Forelimb muscle (tissue), 1 donor: ENCODE measurements at regions not wholly inside any gene's neighbourhood (a gene's known extent, or its start where the extent isn't known, plus 50 kb on each side); places are given as distances from the start of the nearest gene placed in this dataset.
A peak's percentile ranks its signal among the peaks of the same experiment; 100 is the strongest.

ENCODE experiments used
- DNase-seq: peaks from one replicate; pipeline ENCODE4 v3.0.0-alpha.2; 2013; ENCODE audit warnings: low read depth

DNA sequence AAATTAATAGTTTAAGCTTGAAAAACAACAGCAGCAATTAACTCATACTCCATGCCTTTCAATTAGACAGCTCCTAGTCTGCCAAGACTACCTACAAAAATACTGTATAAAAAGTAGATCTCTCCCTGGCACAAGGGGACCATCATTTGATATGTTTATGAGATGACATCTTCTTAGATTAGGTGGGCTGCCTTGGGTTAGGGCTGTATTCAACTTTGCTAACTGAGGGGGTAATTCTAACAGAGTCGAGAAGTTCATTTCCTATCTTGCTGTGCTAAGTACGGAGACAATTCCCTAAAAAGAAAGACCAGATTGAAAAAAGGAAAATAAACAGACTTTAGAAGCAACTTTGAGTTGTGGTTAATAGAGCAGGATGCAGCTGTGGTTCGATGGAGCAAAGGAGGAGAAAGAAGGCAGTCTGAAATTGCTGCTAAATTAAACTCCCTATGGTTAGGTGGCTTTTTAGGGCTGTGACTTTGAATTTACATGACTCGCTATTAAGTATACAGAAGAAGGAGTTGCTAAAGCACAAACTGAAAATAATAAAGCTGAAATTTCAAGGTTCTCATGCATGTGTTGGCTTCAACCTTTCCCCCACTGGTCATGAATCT, 75.4 kb downstream of the CDC7 start:
- no peak for DNase-seq

DNA sequence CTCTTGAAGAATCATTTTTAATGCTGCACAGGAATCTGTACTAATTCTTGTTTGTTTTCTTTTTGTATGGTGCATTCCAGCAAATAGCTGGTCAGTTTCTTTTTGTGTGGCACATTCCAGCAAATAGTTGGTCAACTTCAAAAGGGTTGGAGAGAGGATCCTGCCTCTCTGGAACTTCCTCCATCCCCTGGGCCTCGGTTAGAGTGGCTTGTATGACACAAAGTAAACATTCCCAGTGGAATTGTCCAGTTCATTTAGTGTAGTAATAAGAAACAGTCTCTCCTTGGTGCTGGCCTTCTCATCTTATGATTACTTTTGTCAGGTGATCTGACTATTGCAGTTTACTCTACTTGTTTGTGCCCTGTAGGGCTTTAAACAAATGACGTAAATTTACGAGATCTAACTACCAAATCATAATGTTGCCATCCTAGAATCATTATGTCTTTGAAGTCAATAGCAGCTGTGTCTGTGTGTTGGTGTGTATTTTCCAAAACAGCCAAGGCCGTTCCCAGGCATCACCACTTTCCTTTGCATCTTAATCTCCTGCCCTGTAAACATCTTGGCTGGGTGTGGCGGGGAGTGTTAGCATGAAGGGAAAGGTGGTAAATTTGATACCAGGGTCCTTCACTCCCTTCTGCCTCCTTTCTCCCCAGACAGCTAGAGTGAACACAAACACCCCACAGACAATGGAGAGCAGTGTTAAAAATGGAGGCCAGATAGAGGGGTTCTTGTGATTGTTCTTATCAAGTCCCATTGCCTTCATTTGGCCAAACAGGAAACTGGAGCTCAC, 77.9 kb downstream of the CDC7 start:
- no peak for DNase-seq

DNA sequence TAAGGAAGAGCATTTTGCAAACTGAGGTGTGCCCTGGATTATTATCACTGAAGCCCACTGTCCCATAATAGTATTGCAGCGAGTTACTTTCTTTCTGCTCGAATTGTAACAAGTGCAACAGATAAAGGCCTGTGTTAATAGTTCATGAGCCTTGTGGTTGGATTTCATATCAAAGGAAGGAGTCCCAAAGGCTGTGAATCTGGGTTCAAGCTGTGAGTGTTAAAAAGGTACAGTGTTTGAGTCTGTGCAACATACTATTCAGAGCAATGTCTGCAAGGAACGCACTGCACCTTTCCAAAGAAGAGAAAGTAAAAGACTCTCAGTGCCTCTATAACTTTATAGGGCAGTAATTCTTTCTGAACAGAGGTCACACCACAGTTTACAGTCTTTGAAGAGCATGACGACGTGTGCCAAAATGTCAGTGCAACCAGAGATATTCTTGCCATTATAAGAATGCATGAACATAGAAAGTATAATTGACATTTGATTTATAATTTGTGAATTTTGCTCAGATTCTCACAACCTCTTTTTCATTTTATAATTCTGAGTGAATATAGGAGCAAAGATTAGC, 79.1 kb downstream of the CDC7 start:
- no peak for DNase-seq

DNA sequence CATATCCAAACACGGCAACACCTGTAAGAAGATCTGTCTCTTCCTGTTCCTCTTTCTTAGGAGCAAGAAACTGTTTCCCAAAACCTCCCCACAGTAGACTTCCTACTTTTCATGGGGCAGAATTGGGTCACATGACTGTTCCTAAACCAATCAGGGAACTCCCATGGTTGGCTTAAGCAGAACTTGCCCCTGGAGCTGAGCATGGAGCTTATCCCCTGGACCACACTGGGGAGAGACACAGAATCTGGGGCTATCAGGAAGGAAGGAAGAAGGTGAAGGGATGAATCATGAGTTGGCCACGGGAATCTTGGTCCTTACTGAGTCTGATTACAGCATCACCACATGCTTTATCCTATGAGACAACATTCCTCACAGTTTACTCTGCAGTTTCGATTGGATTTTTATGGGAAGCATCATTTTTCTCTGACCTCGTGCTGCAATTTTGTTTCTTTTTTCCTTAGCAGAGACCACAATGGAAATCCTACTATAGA, 81.8 kb downstream of the CDC7 start:
- peak; percentile 57 for DNase-seq

DNA sequence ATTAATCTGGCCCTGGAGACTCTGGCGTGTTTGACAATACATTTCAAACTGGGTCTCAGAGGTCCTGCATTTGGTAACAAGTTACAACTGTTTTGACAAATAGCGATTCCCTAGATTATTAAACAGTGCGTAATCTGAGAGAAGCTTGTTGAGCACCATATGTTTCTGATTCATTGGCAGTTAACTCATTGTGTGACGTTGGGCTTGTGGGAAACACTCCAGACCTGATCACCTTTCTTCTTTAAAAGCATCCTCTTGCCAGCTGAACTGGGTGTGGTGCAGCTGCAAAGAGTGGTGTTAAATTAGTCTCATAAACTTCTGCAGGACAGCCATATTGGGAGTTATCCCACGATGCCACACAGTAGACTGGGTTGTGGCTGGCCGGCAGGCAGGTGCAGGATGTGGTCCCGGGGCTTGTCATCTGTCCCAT, 82.7 kb downstream of the CDC7 start:
- DNase-seq: no peak

DNA sequence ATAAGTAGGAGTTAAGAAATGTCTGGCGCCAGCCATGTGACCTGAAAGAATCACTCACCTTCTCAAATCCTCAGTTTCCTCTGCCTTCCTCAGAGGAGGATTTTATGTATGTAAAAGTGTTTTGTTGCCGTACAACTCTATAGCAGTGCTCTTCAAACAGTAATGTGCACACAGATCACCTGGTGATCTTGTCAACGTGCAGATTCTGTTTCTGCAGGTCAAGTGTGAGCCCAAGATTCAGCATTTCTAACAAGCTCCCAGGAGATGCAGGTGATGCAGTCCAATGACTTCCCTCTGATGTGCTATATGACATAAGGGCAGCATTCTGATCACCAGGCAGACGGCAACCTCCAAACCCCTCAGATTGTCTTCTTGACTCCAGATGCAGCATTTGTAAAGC, 83.7 kb downstream of the CDC7 start:
- DNase-seq: no peak

DNA sequence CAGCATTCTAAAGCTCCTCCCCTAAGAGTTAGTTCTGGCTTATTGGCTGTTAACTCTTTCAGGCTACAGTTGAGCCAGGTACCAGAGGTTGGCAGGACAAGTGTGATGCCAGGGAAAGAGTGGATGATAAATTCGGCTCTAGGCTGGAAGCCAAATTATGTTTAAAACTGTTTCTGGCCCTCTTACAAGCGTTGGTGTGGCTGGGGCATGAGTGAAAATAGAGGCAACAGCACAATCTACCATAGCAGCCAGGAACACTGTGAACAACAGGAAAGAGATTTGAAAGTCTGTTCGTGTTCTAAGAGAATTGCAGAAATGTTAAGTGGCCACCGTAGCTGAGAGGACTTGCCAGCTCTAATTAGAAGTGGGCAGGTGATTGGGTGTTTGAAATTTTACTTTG, 84.2 kb downstream of the CDC7 start:
- DNase-seq: no peak

DNA sequence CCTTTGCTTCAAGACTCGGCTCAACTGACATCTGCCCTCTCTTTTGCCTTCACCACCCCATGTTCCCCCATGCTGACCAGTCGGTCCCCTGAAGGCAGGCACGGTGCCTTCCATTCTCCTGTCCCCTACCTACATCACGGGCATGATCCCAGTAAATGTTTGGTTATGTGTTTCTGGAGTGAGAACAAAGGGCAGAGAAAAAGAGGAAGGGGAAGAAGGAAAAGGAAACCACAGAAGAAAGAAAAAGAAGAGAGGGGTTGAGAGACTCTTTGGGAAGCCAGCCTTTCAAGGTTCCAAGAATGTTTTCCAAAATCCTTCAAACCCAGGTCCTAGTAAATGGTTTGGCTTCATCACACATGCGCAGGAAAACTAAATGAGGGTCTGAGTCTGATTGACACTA, 84.9 kb downstream of the CDC7 start:
- DNase-seq: no peak

DNA sequence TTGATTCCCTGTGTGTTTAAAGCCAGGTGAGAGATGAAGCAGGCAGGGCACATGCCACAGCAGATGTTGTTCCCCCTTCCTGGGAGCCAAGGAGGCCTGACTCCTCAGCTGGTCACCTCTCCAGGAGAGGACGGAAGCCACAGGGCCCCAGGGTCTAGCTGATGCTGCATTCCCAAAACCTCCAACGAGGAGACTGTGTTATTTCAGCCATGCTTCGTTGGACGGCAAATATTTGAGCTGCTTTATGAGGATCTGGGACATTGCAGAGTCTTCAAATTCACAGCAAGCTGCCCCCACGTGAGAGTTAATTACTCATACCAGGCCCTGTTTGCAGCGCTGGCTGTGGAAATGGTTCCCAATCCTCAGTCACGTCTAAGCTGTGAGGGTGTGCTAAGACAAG, 85.3 kb downstream of the CDC7 start:
- no peak for DNase-seq

DNA sequence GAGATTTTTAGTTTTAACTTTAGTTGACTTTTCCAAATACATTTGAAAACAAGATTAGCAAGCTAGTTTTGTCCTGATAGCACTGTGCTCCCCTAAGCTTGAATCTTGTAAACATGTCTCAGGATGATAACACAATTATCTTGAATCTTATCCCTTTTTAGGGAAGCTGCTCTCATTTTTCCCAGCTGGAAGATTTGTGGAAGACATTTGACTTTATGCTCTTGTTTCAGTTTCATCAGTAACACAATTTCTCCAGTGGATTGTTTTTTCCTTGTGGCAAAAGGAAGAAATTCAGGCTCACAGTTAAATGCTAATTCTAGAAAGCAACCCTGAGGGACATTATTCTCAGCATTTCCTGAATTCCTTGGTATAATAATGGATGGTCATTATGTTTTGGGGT, 88.8 kb downstream of the CDC7 start:
- no peak for DNase-seq

DNA sequence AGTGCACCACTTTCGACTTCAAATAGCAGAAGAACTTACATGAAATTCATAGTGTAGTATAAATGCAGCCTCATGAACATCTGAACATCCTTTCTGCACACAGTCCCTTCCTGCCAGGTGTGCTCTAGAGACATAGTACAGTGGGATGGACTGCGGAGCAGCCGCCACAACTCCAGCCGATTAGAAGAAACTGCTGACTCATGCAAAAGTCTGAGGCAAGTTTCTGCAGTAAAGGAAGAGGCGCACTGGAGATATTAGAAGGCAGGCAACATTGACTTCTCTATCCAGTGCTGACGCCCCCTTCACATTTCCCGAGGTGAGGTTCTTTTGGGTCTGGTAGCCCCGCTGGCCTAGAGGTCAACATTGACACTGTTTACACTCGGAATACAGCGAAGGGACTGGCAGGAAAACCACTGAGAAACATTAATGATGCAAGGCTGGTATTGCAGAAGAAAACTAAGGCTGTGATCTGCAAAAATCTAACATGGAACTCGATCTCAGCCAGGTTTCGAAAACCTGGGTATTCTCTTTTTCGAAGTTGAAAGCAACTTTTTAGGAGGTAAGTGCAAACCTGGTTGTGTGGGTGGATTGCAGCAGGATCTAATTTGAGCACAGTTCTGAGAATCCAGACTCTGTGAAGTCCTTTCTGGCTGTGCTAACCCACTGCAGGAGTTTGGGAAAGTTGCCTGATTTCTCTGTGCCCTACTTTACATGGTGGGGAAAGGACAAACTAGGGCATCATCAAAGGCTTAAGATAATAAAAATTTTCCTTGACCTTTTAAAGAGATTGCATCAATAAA, 90.7 kb downstream of the CDC7 start:
- DNase-seq: no peak

DNA sequence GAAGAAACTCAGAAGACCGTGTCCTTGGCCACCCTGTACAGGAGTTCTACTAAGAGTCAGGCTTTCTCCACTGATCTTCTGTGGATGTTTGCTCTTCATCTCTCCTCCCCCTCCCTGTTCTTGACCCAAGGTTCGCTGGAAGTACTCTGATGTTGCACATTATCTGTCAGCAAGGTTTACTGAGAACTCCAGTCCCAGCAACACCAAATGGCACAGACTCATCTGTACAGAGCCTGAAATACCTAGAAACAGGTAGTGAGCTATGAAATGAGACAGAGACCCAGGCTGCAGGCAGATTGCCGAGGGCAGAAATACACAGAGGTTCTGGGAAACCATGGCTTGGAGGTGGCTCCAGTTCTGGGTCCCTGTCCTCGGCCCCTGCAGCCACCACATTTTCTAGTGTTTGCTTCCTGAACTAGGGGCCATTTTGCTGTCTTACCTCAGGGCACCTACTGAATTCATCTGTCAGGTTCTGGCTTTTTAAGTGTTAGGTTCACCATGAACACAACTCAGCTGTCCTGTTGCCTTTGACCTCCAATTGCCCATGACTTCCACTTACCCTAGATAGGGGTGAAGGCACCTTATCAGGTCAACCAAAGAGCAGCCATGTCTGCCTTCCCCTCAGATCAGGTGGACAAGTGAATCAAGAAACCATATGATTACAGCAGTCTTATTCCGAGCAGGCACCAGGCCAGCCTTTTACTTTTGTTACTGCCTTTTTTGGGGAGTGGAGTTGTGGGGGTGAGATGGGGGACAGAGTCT, 92.2 kb downstream of the CDC7 start:
- DNase-seq: no peak

DNA sequence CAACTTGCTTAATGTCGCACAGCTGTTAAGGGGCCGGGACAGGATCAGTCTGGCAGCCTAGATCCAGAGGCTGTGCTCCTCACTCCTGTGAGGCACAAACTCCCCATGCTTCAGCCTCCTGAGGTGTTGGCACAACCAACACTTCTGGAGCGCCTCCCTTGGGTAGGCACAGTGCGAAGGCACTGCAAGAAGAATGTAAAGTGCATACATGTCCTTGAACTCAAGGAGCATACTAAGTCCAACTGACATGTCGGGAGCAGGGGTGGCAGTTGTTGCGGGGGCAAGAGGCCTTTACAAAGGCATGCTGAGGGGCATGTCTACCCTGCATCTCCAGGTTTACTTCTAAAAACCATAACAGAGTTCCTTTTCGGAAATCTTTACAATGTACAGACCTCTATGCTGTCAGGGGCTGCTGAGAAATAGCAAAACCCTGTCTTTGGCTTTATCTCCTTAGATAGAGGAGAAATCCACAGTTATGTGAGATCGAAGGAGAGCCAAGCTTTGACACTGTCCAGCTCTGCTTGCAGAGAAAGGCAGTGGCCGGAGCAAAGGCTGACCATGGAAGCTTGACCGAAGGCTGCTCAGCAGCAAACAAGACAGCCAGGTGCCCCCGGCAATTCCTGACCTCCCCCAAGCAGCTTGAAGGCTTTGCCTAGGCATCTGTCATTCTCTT, 93.9 kb downstream of the CDC7 start:
- no peak for DNase-seq

DNA sequence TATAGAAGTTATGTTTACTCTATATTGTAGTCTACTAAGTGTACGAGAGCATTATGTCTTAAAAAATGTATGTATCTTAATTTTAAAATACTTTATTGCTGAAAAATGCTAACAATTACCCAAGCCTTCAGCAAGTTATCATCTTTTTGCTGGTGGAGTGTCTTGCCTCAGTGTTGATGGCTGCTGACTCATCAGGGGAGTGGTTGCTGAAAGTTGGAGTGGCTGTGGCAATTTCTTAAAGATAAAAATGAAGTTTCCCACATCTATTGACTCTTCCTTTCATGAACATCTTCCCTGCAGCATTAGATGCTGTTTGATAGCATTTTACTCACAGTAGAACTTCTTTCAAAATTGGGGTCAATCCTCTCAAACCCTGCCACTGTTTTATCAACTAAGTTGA, 95.8 kb downstream of the CDC7 start:
- no peak for DNase-seq

DNA sequence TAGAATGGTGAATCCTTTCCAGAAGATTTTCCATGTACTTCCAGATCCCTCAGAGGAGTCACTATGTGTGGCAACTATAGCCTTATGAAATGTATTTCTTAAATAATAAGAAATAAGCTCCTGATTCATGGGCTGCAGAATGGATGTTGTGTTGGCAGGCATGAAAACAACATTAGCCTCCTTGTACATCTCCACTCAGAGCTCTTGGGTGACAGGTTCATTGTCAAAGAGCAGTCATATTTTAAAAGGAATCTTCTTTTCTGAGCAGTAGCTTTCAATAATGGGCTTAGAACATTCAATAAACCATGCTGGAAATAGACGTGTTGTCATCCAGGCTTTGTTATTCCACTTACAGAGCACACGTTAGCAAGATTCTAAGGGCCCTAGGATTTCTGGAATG, 96.6 kb downstream of the CDC7 start:
- DNase-seq: no peak

DNA sequence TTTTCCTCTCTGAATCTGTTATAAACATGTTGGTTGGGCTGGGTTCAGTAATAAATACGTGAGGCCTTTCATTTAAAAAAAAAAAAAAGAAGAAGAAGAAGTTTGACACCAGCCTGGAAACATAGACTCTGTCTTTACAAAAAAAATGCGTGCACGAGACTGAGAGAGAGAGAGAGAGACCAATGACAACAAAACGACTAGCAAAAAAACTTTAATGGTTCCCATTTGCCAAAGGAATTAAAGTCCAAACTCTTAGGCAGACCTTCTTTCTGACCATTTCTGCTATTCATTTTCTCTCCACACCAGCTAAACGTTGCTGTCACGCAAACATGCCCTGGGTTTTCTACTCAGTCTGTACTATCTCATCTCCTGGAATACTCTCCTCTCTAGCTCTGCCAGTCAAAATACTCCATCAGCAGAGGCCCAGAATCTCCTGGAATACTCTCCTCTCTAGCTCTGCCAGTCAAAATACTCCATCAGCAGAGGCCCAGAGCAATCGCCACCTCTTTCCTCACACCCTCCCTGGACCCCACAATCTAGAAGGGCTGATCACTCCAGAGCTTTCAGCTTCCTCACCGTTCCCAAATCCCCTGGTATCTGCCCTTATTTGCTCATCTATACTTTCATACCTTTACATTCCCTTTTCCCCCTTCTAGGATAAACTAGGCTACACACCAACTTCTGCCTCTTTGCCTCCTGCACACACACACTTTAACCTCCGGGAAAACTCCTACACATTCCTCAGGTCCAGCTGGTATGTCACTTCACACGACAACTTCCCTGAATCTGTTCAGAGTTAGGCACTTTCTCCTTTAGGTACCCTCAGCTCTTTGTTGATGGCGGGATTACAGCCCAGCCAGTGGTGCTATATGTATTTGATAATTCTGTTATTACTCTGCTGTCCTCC, 100.0 kb downstream of the CDC7 start:
- DNase-seq: no peak

DNA sequence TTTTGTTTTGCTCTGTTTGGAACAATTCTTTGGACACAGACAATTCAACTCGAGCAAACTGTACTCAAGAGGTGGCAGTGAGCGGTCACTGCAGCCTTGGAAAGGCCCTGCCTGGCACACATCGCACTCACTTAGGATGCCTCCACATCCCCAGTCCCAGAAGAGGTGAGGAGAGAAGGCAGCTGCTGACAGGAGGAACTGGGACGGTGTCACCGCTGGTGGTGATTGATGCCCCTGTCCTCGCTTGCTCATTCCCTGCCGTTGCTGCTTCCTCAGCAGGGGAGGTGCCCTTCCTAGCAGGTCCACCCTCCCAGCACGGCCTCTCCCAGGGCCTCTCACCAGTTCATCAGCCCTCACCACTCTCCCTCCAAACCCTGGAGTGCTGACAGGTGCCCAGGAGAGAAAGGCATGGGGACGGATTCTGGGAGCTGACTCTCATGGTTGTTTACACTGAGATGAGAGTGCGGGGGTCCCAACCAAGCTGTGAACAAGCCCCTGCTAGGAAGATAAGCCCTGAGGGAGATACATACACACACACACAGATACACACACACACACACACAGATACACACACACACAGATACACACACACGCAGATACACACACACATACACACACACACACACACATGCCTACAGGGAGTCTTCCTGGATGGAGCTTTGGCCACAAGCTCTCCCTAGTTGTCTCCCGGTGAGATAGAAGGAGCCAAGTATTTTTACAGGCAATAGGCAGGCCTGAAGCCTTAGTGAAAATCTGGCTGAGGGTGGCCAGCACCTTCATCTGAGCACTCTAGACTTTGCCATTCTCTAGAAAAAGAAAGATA, 101.1 kb downstream of the CDC7 start:
- no peak for DNase-seq

DNA sequence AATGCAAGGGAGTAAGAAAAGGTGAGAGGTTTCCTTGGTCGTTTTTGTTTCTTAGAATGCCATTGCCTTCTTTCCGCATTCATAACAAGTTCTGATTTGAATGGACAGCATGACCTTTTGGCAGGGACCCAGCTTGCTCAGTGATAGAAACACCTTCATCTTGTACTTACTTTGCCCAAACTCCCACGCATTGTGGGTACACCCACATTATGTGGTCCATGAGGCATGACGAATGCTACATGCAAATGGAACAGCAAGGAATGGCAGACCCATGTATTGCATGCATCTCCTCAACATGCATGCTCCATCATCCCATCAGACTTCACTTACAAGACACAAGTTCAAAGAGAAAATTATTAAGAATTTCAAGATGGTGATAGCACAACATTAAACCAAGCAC, 102.8 kb downstream of the CDC7 start:
- DNase-seq: no peak

DNA sequence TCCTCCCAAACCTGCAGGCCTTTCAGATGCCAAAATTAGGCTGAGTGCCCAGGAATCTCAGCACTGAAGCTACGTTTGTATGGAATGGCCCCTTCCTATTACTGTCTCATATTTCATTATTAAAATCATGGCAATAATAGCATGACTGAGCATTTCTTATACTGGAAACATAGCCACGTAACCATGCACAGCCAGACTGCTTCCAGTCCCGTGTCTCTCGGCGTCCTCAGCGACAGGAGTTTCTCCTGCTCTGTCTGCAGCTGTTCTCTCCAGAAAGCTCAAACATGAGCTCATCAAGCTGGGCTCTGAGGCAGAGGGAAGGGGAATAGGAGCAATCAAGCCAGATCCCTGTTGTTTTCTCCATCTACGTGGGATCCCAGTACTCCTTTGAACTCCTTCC, 104.0 kb downstream of the CDC7 start:
- DNase-seq: peak; percentile 66
